ENCODE measurements at regions not wholly inside any gene's neighbourhood (a gene's known extent, or its start where the extent isn't known, plus 50 kb on each side); places are given as distances from the start of the nearest gene placed in this dataset.

DNA sequence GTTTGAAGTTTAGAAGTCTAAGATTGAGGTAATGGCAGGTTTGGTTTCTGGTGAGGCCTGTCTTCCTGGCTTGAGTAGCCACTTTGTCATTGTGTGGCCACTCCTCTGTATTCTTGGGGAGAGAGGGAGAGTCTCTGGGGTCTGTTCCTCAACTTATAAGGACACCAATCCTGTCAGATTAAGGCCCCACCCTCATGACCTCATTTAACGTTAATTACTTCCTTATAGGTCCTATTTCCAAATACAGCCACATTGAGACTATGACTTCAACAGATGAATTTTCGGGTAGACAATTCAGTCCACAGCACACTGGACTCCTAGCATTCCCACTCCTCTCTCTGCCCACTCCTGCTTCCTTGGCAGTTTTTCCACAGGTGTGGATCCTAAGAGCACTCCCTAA, 350.8 kb upstream of the CASK start:
- TF ChIP-seq, protein P1, sequence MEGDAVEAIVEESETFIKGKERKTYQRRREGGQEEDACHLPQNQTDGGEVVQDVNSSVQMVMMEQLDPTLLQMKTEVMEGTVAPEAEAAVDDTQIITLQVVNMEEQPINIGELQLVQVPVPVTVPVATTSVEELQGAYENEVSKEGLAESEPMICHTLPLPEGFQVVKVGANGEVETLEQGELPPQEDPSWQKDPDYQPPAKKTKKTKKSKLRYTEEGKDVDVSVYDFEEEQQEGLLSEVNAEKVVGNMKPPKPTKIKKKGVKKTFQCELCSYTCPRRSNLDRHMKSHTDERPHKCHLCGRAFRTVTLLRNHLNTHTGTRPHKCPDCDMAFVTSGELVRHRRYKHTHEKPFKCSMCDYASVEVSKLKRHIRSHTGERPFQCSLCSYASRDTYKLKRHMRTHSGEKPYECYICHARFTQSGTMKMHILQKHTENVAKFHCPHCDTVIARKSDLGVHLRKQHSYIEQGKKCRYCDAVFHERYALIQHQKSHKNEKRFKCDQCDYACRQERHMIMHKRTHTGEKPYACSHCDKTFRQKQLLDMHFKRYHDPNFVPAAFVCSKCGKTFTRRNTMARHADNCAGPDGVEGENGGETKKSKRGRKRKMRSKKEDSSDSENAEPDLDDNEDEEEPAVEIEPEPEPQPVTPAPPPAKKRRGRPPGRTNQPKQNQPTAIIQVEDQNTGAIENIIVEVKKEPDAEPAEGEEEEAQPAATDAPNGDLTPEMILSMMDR (conservative IDR thresholded peaks at IDR 0.05; ENCODE audit: low read depth, low read length), result no peak
- no peak for TF ChIP-seq EZH2 (IDR thresholded peaks at IDR 0.05; ENCODE audit: borderline replicate concordance, low read depth, low read length, poor library complexity, severe bottlenecking)

Measured in A673 (cell line).